SK-N-SH treated with all-trans-retinoic acid at 6 μM for 48 hours (cell line): ENCODE measurements at regions not wholly inside any gene's neighbourhood (a gene's known extent, or its start where the extent isn't known, plus 50 kb on each side); places are given as distances from the start of the nearest gene placed in this dataset.

Experiments
- ARNTL ChIP-seq: fragments of 450-650 bp; formaldehyde crosslinking; IDR thresholded peaks from 2 replicates; pipeline ENCODE4 v1.5.0; 2020; ENCODE audit warnings: low read depth, mild to moderate bottlenecking, moderate library complexity, borderline replicate concordance
- CSDC2 ChIP-seq: fragments of 250-450 bp; sonication (Bioruptor Pico); IDR thresholded peaks from 2 replicates; pipeline ENCODE4 v1.5.0; 2020; ENCODE audit warnings: mild to moderate bottlenecking, moderate library complexity
- POU6F1 ChIP-seq: fragments of 250-450 bp; sonication (Bioruptor Pico); IDR thresholded peaks from 2 replicates; pipeline ENCODE4 v1.8.0; 2021; ENCODE audit warnings: low read depth, mild to moderate bottlenecking, moderate library complexity, borderline replicate concordance

- TF ChIP-seq POU6F1 (CRISPR knock-in tag) (no peak), CSDC2 (CRISPR knock-in tag) (no peak), ARNTL (CRISPR knock-in tag) (no peak)
Measured at GRCh38 chr6:139756381-139756780, 381.9 kb upstream of the CITED2 start.
